DMS79 (cell line): ENCODE measurements at regions not wholly inside any gene's neighbourhood (a gene's known extent, or its start where the extent isn't known, plus 50 kb on each side); places are given as distances from the start of the nearest gene placed in this dataset.
A peak's percentile ranks its signal among the peaks of the same experiment; 100 is the strongest.

ENCODE experiments used
- DNase-seq: peaks from one replicate; lab custom pipeline; 2025; lab: John Stamatoyannopoulos, UW

DNA sequence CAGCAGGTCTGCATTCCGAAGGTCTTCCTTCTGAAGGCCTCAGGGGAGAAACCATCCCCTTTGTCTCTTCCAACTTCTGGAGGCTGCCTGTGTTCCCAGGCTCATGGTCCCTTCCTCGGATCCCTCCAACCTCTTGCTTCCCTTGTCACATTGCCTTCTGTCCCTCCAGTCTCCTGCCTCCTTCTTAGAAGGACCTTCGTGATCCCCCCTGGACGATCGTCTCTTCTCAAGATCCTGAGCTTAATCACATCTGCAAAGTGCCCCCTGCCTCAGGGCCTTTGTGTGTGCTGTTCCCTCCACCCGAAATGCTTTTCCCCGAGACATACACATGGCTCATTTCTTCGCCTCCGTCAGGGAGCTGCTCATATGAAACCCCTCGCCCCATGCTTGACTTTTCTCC lies 505.8 kb downstream of the SHQ1 start:
- no peak for DNase-seq

GRCh38 chr3:72341920-72342319 lies 506.3 kb downstream of the SHQ1 start:
- DNase-seq = no peak

DNA sequence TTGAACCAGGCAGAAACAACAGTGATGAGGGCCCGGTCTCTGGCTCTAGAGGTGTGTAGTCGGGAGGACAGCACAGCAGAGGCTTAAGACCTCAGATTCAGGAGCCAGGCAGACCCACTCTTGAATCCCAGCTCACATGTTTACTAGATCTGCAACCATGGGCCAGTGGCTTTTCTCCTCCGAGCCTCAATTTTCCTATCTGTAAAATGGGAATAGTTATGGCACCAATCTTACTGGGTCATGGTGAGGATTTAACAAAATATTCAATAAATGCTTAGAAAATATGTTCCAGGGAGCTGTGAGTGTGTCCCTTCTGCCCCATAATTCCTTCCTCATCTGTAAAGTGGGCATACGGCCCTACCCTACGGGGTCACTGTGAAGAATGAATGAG lies 506.9 kb downstream of the SHQ1 start:
- no peak for DNase-seq

DNA sequence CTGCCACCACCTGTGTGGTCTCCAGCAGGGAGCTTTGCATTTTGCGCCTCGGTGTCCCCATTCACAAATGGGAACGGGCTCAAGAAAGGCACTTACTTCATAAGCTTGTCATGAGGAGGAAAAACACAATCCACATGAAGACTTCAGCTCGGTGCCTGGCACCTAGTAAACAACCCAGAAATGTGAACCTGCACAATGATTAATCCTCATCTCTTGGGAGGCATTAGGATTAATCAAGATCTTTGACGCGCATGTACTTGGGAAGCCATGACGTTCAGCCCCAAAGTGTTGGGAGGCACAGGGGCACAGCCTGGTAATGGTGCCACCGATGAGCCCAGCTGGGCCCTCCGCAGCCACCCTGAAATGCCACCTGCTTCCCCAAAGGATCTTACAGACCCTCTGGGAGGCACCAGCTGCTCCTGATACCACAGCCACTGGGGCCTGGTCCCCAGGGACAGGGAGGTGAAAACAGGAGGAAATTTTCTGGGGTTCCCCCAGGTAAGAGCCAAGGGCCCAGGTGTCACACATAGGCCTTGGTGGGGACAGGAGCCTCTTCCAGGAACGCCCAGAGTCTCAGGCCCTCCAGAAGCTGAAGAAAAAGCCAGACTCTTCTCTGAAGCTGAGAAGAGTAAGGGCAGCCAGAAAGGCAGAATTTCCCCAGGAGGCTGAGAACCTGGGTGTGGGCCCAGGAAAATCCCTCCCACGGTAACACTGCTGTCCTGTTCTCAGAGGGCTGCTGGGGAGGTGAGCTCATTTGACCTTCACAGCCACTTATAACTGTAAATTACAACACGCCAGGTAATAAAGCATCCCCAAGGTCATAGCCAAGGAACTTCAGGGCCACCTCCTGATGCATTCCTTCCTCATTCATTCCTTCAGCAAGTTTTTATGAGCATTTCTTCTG lies 507.5 kb downstream of the SHQ1 start:
- DNase-seq = no peak

DNA sequence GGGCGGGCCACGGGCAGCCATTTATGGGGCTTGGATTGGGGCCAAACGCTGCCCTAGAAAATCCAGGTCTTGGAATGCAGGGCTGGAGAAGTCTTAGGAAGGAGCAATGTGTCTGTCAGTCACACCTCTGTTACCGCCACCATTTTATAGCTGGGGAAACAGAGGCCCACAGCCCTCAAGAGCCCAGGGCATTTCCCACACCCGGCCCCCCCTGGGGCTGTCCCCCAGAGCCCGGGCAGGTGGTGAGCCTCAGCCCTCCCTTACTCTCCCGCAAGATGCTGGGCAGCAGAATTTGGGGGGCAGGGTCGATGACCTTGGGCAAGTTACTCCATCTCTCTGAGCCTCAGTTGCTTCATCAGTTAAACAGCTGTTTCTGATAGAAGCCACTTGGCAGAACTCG lies 508.2 kb downstream of the SHQ1 start:
- no peak for DNase-seq

GRCh38 chr3:72339670-72340030 lies 508.6 kb downstream of the SHQ1 start:
- DNase-seq = no peak

- no peak for DNase-seq
Observed at GRCh38 chr3:72338942-72339669, 509.1 kb downstream of the SHQ1 start.

GRCh38 chr3:72338082-72338941 lies 509.9 kb downstream of the SHQ1 start:
- no peak for DNase-seq

DNA sequence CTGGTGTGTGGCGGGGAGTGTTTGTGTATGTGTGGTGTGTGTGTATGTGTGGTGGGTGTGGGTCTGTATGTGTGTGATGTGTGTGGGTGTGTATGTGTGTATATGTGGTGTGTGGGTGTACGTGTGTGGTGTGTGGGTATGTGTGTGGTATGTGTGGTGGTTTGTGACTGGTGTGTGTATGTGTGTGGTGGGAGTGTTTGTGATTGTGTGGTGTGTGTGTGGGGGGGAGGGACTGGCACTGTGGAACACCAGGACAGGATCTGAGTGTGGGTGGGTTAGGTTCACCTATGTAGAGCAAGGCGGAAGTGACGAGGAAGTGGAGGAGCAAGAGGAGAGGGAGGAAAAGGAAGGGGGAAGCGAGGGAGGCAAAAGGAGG lies 510.8 kb downstream of the SHQ1 start:
- DNase-seq = no peak

DNA sequence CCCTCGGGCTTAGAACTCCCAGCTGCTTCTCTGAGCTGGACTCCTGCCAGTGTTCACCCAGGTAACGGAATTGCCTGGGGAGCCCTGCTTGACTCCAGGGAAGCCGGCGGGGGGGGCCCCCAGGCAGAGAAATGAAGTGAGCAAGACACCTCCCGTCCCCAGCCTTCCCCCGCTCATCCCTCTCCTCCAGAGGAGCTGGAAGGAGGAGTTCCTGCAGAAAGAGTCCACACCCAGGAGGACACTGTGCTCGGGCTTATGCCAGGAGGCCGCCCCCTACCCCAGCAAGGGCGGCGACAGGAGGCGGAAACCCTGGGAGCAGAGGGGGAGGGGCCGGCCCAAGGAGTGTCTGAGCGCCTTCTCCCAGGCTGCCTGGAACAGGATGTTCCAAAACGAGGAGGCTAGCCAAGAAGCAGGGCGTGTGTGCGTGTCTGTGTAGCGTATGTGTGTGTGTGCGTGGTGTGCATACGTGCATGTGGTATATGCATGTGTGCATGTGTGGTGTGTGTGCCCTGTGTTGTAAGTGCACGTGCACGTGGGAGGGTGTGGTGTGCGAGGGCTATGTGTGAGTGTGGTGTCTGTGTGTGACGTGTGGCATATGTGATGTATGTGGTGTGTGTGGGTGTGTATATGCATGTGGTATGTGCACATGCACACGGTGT lies 511.3 kb downstream of the SHQ1 start:
- peak; percentile 70 for DNase-seq

GRCh38 chr3:72336114-72336651 lies 512.1 kb downstream of the SHQ1 start:
- DNase-seq = no peak

GRCh38 chr3:72335458-72336095 lies 512.7 kb downstream of the SHQ1 start:
- no peak for DNase-seq

- DNase-seq = no peak
Observed at GRCh38 chr3:72334681-72335457, 513.4 kb downstream of the SHQ1 start.

GRCh38 chr3:72332689-72333088 lies 515.6 kb downstream of the SHQ1 start:
- no peak for DNase-seq

DNA sequence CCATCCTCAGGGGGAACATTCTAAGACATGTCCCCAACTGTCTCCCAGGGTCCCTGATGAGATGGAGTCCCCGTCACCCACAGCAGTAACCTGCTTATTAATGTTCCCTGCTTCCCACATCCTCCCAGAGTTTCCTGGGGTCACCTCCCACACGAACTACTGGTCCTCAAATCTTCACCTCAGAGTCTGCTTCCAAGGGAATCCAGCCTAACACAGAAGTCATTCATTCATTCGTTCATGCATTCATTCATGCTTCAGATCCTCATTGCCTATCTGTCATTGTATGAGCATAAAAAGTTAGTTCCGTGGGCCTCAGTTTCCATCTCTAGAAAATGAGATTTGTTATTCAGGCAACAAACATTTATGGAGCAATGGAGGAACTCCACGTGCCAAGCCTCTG lies 516.2 kb downstream of the SHQ1 start:
- no peak for DNase-seq

DNA sequence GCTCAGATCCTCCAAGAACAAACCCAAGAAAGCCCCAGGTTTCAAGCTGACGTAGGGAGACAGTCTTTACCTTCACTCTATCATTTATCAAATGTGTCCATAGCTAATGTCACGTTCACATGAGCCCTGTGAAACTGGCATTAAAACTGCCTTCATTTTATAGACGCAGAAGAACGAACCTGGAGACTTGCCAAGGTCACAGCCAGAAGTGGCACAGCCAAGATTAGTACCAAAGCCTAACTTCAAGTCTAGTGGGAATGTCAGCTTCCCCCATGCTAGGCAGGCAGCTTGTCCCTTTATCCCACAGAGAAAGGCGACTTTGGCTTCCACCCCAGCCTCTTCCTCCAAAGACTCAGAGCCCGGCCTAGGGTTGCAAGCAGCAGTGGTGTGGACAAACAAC lies 517.2 kb downstream of the SHQ1 start:
- DNase-seq = peak; percentile 1

- DNase-seq = no peak
Observed at GRCh38 chr3:72329354-72329753, 518.9 kb downstream of the SHQ1 start.

- no peak for DNase-seq
Observed at GRCh38 chr3:72328755-72329277, 519.4 kb downstream of the SHQ1 start.

- no peak for DNase-seq
Observed at GRCh38 chr3:72327008-72327407, 521.2 kb downstream of the SHQ1 start.

DNA sequence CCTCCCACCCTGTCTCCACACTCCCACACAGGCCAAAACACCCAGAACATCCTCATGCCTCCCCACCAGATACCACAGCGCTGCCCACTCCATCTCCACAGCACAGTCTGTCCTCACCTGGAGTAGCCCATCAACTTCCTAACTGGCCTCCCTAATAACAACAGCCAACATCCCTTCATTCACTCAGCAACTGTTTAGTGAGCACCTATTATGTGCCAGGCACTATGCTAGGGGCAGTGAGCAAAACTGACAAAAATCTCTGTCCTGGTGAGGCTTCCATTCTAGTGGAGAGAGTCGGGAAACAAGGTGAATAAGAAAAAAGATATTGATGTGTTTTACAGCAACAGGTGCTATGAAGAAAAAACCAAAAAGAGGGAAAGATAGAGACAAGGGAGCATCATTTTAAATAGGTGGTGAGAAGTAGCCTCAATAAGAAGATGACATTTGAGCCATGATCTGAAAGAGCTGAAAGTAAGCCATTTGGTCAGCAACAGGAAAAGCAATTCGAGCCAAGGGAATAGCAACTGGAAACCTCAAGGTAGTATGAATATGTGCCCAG lies 523.9 kb downstream of the SHQ1 start:
- no peak for DNase-seq
